ENCODE measurements at regions not wholly inside any gene's neighbourhood (a gene's known extent, or its start where the extent isn't known, plus 50 kb on each side); places are given as distances from the start of the nearest gene placed in this dataset.

DNA sequence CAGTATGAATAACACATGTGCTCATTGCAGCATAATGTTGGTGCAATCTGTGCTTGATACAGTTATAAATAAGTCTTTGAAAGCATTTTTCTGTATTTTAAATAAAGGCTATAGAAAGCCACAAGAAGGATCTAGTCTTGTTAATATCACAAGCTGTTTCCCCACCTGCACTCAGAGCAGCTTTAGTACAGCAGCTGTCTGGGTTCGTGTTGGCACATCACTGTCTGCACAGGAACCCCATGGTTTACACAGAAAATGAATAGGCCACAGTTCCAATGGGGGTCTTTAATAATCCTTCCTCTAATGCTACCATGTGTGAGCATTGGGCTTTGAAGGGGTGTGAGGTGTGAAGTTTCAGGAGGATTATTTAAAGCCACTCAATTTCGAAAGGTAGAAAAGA is 2269.7 kb downstream of the MAT2B start:
- TF ChIP-seq, protein P1, sequence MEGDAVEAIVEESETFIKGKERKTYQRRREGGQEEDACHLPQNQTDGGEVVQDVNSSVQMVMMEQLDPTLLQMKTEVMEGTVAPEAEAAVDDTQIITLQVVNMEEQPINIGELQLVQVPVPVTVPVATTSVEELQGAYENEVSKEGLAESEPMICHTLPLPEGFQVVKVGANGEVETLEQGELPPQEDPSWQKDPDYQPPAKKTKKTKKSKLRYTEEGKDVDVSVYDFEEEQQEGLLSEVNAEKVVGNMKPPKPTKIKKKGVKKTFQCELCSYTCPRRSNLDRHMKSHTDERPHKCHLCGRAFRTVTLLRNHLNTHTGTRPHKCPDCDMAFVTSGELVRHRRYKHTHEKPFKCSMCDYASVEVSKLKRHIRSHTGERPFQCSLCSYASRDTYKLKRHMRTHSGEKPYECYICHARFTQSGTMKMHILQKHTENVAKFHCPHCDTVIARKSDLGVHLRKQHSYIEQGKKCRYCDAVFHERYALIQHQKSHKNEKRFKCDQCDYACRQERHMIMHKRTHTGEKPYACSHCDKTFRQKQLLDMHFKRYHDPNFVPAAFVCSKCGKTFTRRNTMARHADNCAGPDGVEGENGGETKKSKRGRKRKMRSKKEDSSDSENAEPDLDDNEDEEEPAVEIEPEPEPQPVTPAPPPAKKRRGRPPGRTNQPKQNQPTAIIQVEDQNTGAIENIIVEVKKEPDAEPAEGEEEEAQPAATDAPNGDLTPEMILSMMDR (IDR thresholded peaks at IDR 0.05; ENCODE audit: low read depth, low read length, missing control alignments): no peak
- DNase-seq (ENCODE audit: low read depth): no peak
- no peak overlapping the region for H3K4me3 ChIP-seq (ENCODE audit: low read depth, low read length)

DNA sequence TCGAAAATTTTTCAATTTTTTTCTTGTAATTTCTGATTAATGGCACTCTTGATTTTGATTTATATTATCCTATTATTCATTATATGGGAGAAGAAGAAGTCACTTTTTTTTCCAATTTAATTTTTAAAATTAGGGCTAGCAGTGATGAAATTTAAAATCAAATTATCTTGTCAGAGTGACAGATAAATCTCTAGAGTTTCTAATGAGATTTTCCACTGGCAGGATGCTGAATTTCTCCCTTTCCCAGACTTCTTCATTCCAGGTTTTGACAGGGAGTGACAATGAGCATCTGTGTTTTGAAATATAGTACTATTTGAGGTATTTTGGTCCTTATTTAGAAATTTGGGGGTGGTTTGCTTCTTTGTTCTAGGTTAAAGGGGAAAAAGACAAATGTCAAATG is 2274.1 kb downstream of the MAT2B start:
- H3K4me3 ChIP-seq (ENCODE audit: low read depth, low read length): no peak overlapping the region
- TF ChIP-seq, protein P1 (IDR thresholded peaks at IDR 0.05; ENCODE audit: low read depth, low read length, missing control alignments): no peak
- no peak for DNase-seq (ENCODE audit: low read depth)

DNA sequence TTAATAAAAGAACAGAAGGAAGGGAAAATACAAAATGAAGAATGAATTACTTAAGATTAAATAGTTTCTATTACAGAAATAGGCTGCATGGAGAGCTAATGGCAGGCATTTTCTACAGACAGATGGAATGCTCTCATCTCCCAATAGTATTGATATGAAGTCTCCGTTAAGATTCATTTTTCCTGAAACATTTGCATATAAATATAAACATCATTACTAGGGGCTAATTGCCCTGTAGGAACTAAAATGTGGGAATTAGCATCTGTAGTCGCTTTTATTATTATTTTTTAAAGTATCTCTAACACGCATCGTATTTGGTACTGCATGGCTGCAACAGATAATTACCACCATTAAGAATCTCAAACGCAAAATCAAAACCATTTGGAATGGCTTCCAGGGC is 2275.5 kb downstream of the MAT2B start:
- DNase-seq (ENCODE audit: low read depth): no peak
- no peak overlapping the region for H3K4me3 ChIP-seq (ENCODE audit: low read depth, low read length)

DNA sequence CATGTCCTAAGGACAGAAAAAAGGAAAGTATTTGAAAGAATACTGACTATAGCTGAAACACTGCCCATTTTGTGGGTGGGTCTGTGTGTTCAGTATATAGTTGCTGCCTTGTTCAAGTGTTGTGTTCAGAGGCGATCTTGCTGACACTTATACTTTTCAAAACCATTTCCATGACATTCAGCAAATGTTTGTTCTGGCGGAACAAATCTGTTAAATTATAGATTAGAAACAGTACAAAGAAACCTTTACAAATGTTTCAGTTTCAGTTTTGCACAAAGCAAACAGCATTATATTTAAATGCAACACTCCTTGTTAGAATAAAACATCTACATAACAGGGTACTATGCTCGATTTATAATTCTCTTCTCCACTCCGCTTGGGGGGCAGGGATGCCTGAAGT is 2276.3 kb downstream of the MAT2B start:
- no peak overlapping the region for H3K4me3 ChIP-seq (ENCODE audit: low read depth, low read length)
- DNase-seq (ENCODE audit: low read depth): no peak
- TF ChIP-seq, protein P1 (IDR thresholded peaks at IDR 0.05; ENCODE audit: low read depth, low read length, missing control alignments): no peak

More for the DNA sequence above, 2275.5 kb downstream of the MAT2B start:
- TF ChIP-seq, protein P1 (IDR thresholded peaks at IDR 0.05; ENCODE audit: low read depth, low read length, missing control alignments): no peak

DNA sequence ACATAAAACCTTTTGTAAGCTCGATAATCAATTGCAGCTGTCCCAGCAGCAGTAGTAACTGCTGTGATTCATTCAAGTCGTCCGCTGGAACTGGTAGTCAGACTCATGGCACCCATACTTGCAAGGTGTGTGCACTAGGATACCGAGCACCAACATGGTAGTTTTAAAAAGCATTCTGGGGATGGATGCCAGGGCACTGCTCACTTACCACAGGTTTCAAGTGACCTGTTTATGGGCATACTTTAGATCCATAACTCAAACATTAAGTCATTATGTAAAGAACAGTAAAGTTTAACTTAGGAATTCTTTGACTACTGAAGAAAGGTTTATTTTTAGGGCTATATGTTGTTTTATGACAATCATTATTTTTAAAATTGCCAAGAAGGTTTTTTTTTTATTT is 2277.6 kb downstream of the MAT2B start:
- TF ChIP-seq, protein P1 (IDR thresholded peaks at IDR 0.05; ENCODE audit: low read depth, low read length, missing control alignments): no peak
- no peak overlapping the region for H3K4me3 ChIP-seq (ENCODE audit: low read depth, low read length)
- DNase-seq (ENCODE audit: low read depth): no peak

DNA sequence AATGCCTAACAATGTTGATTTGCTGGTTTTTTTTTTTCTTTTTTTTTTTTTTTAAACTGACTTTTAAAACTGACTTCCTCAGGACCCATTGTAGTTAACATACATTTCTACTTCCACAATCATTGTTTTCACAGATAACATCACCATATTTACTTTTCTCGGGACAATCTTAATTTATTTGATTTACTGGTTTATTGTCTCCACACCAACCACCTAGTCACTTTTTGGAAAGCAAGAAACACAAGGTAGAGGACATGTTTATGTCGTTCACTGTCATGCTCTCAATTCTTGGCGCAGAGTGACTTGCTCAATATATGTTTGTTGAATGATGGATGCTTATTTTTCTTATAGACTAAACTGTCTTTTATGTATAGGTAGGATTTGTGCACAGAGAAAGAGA is 2280.7 kb downstream of the MAT2B start:
- no peak for DNase-seq (ENCODE audit: low read depth)
- H3K4me3 ChIP-seq (ENCODE audit: low read depth, low read length): no peak overlapping the region
- TF ChIP-seq, protein P1 (IDR thresholded peaks at IDR 0.05; ENCODE audit: low read depth, low read length, missing control alignments): no peak

DNA sequence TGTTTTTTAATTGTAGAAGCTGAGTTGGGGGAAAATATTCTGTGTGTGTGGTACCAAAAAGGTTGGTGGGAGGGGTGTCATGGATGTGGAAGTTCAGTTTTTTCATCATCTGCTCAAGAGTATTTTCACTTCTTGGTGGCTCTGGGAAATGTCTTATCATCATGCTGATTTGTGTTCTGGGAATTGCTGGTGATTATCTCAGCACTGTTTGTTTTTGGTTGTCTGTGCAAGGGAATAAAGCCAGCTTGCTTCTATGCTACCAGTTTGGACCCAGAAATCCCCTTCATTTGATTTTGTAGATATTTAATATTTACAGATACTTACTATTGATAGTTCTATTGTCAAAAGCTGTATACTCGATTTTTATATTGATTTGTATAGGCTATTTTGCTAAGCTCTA is 2289.7 kb downstream of the MAT2B start:
- no peak for DNase-seq (ENCODE audit: low read depth)
- TF ChIP-seq, protein P1 (IDR thresholded peaks at IDR 0.05; ENCODE audit: low read depth, low read length, missing control alignments): no peak
- H3K4me3 ChIP-seq (ENCODE audit: low read depth, low read length): no peak overlapping the region

Data from GM12864 (cell line).